PC-3 (cell line): ENCODE measurements at regions not wholly inside any gene's neighbourhood (a gene's known extent, or its start where the extent isn't known, plus 50 kb on each side); places are given as distances from the start of the nearest gene placed in this dataset.

Experiments used
- EZH2 ChIP-seq: fragments of 300-600 bp; sonication (generic); IDR thresholded peaks from one replicate; pipeline ENCODE4 v1.6.1; 2017; ENCODE audit warnings: antibody characterized with exemption, mild to moderate bottlenecking, low read length; ENCODE audit not compliant: unreplicated experiment
- TF ChIP-seq, protein P1 (sequence below): fragments of 300-600 bp; sonication (generic); conservative IDR thresholded peaks from 2 replicates; pipeline ENCODE4 v1.5.1; 2017; ENCODE audit warnings: antibody characterized with exemption, low read depth, mild to moderate bottlenecking, low read length

DNA sequence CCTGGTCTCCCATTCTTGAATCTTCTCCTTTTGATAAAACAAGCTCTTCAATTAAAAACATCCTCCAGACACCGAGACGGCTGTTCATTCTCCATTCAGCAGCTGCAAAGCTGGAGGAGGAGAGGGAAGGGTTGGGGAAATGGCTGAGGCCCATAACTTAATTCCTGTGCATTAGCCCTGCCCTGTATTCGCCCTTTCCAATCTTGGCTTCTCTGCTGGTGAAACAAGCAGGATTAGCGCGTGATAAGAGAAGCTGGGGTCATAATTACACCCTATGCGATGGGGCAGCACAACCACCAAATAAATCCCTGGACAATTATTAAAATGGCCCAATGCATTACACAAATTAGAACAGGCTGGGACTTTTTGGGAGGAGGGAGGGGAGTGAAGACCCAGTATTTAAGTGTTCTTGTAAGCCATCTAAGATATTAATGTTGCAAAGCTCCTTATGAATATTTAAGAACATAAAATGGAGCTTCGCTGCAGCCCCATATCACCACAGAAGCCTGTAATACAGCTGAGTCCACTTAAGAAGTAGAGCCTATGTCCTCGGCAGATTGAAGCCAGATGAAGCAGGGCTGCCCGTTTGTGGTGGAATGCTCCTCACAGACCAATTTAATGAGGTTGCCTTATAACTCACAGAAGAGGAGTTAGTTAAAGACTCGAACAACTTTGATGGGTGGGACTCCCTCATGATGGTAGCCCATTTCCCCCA lies 176.6 kb upstream of the SKOR2 start:
- TF ChIP-seq, protein P1, sequence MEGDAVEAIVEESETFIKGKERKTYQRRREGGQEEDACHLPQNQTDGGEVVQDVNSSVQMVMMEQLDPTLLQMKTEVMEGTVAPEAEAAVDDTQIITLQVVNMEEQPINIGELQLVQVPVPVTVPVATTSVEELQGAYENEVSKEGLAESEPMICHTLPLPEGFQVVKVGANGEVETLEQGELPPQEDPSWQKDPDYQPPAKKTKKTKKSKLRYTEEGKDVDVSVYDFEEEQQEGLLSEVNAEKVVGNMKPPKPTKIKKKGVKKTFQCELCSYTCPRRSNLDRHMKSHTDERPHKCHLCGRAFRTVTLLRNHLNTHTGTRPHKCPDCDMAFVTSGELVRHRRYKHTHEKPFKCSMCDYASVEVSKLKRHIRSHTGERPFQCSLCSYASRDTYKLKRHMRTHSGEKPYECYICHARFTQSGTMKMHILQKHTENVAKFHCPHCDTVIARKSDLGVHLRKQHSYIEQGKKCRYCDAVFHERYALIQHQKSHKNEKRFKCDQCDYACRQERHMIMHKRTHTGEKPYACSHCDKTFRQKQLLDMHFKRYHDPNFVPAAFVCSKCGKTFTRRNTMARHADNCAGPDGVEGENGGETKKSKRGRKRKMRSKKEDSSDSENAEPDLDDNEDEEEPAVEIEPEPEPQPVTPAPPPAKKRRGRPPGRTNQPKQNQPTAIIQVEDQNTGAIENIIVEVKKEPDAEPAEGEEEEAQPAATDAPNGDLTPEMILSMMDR = no peak
- no peak for TF ChIP-seq EZH2
